NCI-H2171 treated with DMSO at 0.1 percent for 48 hours (cell line): ENCODE measurements at regions not wholly inside any gene's neighbourhood (a gene's known extent, or its start where the extent isn't known, plus 50 kb on each side); places are given as distances from the start of the nearest gene placed in this dataset.
A peak's percentile ranks its signal among the peaks of the same experiment; 100 is the strongest.

Experiments
- DNase-seq: peaks from one replicate; lab custom pipeline; 2025; lab: John Stamatoyannopoulos, UW

GRCh38 chr2:12417786-12418185 is 298.9 kb upstream of the TRIB2 start:
- DNase-seq = no peak

GRCh38 chr2:12419803-12420202 is 296.9 kb upstream of the TRIB2 start:
- DNase-seq = no peak

- DNase-seq = no peak
These were observed 295.7 kb upstream of the TRIB2 start for GRCh38 chr2:12421046-12421445.

GRCh38 chr2:12424219-12424618 is 292.5 kb upstream of the TRIB2 start:
- DNase-seq = no peak

GRCh38 chr2:12424809-12425208 is 291.9 kb upstream of the TRIB2 start:
- no peak for DNase-seq

GRCh38 chr2:12428324-12428723 is 288.4 kb upstream of the TRIB2 start:
- DNase-seq = peak; percentile 17

GRCh38 chr2:12428786-12429185 is 287.9 kb upstream of the TRIB2 start:
- DNase-seq = no peak

- DNase-seq = no peak
These were observed 286.8 kb upstream of the TRIB2 start for GRCh38 chr2:12429779-12430406.

- DNase-seq = no peak
These were observed 286.2 kb upstream of the TRIB2 start for GRCh38 chr2:12430407-12431133.

GRCh38 chr2:12432985-12433625 is 283.6 kb upstream of the TRIB2 start:
- DNase-seq = no peak

- no peak for DNase-seq
These were observed 283.1 kb upstream of the TRIB2 start for GRCh38 chr2:12433626-12433990.

GRCh38 chr2:12434630-12435098 is 282.1 kb upstream of the TRIB2 start:
- no peak for DNase-seq

GRCh38 chr2:12435430-12436222 is 281.1 kb upstream of the TRIB2 start:
- no peak for DNase-seq

GRCh38 chr2:12436483-12436882 is 280.3 kb upstream of the TRIB2 start:
- DNase-seq = no peak

GRCh38 chr2:12436935-12437561 is 279.7 kb upstream of the TRIB2 start:
- DNase-seq = no peak

GRCh38 chr2:12440731-12441130 is 276.0 kb upstream of the TRIB2 start:
- DNase-seq = no peak

GRCh38 chr2:12441750-12442475 is 274.8 kb upstream of the TRIB2 start:
- no peak for DNase-seq

- DNase-seq = no peak
These were observed 274.3 kb upstream of the TRIB2 start for GRCh38 chr2:12442476-12442847.

- no peak for DNase-seq
These were observed 267.8 kb upstream of the TRIB2 start for GRCh38 chr2:12448846-12449505.

- no peak for DNase-seq
These were observed 265.0 kb upstream of the TRIB2 start for GRCh38 chr2:12451726-12452125.

GRCh38 chr2:12452185-12452584 is 264.6 kb upstream of the TRIB2 start:
- DNase-seq = no peak
